Endometrium (tissue), 2 donors: ENCODE measurements at regions not wholly inside any gene's neighbourhood (a gene's known extent, or its start where the extent isn't known, plus 50 kb on each side); places are given as distances from the start of the nearest gene placed in this dataset.

Experiments
- FAIRE-seq: peaks from 2 replicates; lab custom pipeline; 2012; peaks lifted over from hg19 to GRCh38; lab: Jason Lieb, UNC
- donor health status: control.
- donor health status: control.

GRCh38 chr5:6872441-6873160 lies 159.4 kb downstream of the TENT4A start:
- FAIRE-seq: no peak

- no peak for FAIRE-seq
Observed at GRCh38 chr5:6873359-6873758, 160.1 kb downstream of the TENT4A start.

- no peak for FAIRE-seq
Observed at GRCh38 chr5:6875376-6875775, 162.1 kb downstream of the TENT4A start.

DNA sequence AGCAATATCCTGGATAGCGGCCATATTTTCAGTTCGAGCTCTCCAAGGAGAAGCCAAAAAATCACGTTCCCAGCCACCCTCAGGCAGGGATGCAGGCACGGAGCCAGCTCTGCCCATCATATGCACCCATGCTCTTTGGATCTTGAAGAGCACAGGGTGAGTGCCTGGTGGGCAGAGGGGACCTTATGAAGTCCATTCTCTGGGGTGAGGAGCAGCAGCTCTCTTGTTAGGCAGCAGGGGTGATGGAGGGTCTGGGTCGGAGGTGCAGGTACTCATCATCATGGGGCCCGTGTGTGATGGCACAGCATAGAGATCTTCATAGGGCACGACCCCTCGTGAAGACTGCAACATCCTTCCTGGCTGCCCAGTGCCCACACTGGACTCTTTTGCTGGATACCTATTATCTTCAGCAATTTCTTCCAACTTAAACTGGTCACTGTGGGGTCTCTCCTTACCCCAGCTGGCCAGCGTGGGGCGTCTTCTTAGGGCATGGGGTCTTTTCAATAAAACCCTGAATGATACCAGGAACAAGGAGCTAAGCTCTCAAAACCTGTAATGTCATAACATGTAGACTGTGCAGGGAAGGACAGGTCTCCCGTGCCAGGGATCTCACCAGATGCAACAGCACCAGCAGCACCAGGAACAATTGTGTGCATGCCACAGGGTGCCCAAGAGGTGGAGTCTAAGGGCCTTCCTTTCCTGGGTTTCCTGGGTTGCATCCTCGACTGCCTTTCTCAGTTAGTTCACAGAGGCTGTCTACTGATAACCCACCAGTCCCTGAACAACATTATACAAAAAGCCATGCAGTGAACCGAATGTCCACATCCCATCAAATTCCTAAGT lies 165.0 kb downstream of the TENT4A start:
- no peak for FAIRE-seq

GRCh38 chr5:6885581-6885980 lies 172.3 kb downstream of the TENT4A start:
- FAIRE-seq: no peak

- FAIRE-seq: no peak
Observed at GRCh38 chr5:6886866-6887265, 173.6 kb downstream of the TENT4A start.

GRCh38 chr5:6889030-6889429 lies 175.8 kb downstream of the TENT4A start:
- no peak for FAIRE-seq

- FAIRE-seq: no peak
Observed at GRCh38 chr5:6899221-6899620, 186.0 kb downstream of the TENT4A start.

DNA sequence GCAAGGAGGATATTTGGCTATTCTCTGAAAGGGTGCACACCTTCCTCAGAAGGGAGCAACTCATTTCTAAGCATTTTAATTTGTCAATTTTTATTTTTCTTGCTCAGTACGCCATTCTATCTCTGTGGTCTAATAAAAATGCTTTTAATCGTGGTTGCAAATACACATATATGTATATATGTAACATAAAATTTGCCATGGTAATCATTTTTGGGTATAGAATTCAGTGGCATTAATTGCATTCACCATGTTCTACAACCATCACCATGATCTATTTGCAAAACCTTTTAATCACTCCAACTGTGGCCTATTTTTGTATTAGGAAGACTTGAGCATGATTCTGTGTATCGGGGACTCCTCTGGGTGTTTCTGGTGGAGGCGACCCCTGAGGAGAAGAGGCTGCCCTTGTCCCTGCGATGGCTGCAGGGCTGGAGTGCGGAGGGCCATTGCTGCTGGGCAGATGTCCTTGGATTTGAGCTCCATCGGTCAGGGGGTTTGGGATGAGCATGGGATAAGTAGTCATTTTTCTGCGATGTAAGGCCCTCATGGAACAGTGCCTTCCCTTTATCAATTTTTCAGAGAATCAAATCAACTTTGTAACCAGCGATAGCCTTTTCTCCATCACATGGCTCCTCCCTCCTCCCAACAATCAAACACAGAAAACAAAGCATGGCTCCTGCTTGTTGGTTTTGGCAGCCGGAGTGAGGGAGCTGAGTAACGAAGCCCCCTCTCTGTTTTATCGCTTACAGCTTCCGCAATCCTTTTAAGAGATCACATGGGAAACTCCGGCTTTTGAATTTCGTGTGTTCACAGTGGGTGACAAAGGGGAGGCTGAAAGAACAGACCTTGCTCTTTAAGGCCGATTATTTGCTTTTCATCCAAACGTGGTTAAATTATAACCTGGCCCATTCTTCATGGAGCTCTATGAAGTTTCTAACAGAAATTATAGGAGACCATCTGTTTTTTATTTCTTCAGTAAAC lies 187.3 kb downstream of the TENT4A start:
- no peak for FAIRE-seq

- no peak for FAIRE-seq
Observed at GRCh38 chr5:6902094-6902493, 188.9 kb downstream of the TENT4A start.

- no peak for FAIRE-seq
Observed at GRCh38 chr5:6902597-6902996, 189.4 kb downstream of the TENT4A start.

DNA sequence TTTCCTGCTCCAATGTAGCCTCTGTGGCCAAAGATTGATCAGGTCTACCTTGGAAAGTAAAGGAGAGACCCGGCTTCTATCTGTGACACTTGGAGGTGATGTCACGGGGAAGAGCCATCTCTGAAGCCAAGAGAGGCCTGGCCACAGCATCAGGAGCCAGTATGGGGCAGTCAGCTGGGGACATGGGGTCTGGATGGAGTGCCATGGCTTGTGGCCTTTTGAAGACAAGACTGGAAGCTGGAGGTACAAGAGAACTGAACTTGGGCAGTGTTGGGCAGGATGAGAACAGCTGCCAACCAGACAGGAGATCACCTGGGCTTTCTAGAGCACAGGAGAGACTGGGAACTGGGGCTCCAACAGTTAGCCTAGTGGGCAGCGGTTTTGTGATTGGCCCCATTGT lies 190.7 kb downstream of the TENT4A start:
- FAIRE-seq: no peak

- no peak for FAIRE-seq
Observed at GRCh38 chr5:6904860-6905259, 191.6 kb downstream of the TENT4A start.

DNA sequence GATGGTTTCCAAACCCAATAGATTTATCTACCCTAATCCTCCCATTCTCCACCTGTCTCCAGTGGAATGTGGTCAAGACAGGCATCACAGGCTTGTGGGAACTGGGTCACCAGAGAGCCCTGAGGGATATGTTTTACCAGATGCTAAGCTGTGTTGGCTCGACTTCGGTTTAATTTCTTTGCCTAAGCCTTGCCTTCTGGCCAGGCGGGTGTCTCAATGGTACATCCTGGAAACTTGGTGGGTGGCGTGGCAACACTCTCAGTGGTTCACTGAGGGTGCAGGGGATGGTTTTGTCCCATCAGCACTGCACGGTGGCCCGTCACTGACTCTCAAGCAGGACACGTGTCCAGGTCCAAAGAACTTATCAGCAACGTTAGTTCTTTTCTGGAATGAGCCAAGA lies 192.2 kb downstream of the TENT4A start:
- no peak for FAIRE-seq

DNA sequence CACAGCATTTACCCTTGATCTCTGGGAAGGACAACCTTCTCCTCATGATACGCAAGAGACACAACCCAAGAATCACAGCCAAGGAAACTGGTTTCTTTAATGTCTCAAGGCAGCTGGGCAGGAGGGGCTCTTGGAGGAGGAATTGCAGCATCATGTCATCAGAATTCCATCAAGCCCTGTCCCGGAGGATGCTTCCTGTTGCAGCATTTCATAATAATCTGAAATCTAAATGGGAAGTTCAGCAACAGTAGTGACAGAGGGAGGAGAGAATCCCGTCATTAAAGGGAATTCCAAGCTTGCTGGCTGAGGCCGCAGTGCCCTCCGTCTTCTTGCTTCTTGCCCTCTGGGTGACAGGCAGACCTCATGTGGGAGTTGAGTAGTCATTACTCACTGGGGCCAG lies 192.7 kb downstream of the TENT4A start:
- FAIRE-seq: no peak

DNA sequence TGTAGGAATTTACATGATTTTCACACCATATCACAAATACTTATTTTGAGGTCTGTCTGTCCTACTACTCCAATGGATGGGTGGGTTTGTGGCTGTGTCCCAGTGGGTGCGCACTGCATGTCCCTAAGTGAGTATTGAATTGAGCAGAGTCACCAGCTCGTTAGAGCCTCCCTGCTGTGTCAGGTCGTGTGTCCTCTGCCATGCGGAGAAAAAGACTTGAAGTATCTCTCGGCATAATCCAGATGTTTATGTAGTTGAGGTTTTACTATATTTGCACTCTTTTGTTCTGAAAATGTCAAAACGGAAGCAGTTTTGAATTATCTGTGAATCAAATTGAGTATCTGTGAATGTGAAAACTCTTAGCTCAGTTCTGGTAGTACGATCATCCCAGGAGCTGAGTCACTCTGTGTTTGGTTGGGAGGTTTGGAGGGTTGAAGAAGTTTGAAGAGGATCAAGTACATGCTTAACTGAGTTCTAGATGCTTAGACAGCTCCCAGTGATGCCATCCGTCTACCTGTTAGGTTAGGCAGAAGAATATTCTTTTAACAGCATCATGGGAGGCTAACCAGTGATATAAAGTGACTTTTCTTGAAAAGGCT lies 194.2 kb downstream of the TENT4A start:
- no peak for FAIRE-seq

DNA sequence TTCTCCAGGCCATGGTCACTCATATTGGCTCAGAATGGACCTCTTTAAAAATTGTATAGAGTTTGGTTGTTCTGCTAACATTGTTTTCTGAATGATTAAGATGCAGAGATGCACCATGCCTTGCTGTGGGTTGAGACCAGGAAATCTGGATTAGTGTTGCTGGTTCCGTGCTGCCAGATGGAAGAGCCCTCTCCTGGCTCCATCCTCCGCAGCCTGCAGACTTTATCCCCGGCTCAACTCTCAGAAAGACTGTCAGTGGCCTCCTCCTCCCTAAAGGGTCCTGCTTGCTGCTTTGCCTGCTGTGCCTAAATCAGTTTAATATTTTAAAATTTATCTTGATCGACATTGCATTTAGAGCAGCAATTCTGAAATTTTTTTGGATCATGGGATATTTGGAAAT lies 196.7 kb downstream of the TENT4A start:
- no peak for FAIRE-seq

DNA sequence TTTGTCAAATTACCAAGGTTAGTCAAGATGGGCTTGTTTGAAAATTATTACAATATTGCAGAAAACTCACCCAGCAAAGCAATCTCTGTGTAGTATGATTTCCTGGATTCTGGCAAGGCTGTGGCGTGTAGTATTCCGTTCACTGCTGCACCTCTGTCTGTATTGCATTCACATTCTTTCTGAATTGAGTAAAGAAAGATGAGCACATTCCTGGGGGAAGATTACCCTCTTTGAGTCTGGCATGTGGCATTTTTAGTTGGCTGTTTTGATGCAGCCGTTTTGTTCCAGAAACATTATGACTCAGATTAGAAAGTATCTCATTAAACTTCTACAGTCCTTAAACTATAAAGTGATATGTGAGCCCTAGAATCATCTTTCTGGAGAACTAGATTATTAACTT lies 197.7 kb downstream of the TENT4A start:
- FAIRE-seq: no peak

DNA sequence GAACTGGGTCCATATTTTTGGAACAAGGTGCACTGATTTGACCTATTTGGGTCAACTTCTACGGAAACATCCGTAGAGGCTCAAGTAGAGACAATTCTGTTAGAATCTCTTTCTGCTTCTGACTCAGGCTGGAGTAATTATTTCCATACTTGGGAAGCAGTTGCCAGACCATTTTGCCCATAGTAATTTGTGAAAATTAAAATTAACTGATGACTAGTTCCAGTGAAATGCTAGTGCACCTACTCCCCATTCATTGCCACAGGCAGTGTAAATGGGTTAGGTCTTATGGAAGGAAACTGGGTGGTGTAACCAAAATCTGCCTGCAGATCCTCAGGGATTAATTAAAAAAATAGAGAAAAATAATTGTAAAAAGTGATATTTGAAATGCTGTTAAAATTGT lies 201.1 kb downstream of the TENT4A start:
- FAIRE-seq: no peak

- FAIRE-seq: no peak
Observed at GRCh38 chr5:6915574-6915973, 202.3 kb downstream of the TENT4A start.

DNA sequence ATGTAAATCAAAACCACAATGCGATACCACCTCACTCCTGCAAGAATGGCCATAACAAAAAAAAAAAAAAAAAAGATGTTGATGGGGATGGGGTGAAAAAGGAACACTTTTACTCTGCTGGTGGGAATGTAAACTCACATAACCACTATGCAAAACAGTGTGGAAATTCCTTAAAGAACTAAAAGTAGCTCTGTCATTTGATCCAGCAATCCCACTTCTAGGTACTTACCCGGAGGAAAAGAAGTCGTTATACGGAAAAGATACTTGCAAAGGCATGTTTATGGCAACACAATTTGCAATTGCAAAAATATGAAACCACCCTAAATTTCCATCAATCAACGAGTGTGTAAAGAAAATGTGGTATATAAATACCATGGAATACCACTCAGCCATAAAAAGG lies 205.0 kb downstream of the TENT4A start:
- no peak for FAIRE-seq

DNA sequence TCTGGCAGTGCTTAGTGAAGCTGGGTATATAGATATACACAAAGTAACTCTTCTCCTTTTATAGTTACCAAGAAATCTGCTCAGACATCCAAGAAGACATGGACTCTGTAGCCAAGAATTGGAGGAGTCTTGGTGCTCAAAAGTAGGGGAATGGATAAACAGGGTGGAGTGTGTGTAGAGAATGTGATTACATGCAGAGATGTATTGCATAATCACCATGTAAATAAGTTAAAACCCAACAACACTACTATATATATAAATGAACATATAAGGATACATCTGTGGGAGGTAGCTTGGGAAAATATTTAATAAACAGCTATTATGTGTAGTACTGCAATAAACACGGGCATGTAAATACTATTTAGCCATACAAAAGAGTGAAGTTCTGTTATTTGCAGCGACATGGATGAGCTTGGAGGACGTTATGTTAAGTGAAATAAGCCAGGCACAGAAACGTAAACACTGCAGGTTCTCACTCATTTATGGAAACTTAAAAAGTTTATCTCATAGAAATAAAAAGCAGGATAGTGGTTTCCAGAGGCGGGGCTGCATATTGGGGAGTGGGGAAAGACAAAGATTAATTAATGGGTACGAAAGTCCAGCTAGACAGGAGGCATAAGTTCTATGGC lies 207.5 kb downstream of the TENT4A start:
- FAIRE-seq: no peak
